SHP77 (cell line): ENCODE measurements at regions not wholly inside any gene's neighbourhood (a gene's known extent, or its start where the extent isn't known, plus 50 kb on each side); places are given as distances from the start of the nearest gene placed in this dataset.

ENCODE experiments used
- DNase-seq, 2 experiments: peaks; one replicate each; lab custom pipeline; 2025; lab: John Stamatoyannopoulos, UW

DNA sequence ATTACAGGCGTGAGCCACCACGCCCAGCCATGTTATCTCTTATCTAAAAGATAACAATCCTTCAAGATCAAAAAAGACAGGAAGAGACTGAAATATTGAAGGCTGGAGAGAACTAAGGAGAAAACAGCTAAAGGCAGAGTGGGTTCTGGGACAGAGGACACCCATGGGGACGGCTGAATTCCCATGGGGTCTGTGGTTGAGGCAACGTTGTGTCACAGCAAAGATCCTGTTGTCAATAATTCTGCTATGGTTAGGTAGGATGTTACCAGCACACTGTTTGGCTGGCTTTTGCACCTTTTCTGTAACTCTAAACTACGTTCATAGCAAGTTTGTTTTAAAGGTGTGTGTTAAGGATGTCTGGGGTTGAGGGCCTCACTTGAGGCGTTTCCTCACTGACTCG lies 137.7 kb upstream of the APCDD1 start:
- DNase-seq = no peak

DNA sequence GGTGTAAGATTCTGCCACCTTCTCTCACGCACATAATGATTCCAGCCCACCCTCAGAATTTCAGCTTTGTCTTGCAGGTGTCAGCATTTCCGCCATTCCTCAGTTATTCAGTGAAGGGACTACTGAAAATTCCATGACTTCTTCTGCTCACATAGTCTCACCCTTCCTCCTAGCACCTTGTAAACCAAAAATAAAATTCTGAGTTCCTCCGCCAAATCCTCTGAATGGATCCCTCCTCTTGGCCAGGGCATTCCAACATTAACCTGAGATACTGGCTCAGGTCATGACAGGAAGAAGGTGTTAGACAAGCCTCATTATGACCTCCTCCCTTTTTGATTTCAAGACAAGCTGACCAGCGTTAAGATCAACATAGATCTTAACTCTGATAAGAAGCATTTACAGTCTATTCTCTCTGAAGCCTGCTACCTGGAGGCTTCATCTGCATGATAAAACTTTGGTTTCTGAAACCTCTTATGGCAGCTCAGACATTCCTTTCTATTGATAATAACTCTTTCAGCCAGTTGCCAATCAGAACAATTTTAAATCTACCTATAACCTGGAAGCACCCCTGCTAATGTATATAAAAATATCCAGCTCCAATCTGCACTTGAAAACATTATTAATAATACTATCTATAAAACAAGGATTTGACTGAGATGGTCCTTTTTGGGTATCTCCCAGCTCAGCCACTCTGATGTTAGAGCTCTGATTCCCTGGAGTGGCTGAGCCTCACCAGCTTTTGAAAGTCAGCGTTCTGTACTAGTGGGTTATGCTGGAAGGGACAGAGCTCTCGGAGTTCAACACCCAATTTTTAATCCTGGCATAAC lies 136.4 kb upstream of the APCDD1 start:
- DNase-seq = no peak

DNA sequence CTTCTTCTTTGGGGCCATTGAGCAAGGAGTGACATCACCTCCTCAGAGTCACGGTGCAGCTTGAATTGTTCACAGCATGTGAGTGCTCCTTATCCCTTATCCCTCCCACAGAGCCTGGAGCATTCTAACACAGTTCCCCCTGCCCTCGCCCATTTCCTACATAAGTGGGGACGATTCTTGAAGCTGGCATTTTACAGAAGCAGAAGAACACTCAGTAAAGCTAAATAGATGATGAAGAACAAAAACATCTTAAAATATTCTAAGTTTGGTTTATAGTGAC lies 135.8 kb upstream of the APCDD1 start:
- DNase-seq = no peak

DNA sequence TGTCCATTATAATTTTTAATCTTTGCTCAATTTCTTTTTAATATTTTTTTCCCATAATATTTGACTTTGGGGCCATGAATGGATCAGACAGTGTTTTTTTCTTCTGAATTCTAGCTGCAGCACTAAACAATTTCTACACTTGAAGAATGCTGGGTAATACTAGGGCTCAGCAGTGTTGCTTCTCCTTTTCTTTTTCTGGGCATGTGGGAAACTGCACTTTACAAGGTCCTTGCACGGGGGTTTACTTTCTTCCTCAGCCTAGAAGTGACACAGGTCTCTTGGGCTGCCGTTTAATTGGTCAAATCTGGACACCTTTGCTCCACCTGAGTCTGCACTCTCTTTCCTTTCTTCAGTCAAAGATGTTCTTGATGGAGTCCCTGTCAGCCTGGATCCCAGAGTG lies 135.4 kb upstream of the APCDD1 start:
- no peak for DNase-seq

DNA sequence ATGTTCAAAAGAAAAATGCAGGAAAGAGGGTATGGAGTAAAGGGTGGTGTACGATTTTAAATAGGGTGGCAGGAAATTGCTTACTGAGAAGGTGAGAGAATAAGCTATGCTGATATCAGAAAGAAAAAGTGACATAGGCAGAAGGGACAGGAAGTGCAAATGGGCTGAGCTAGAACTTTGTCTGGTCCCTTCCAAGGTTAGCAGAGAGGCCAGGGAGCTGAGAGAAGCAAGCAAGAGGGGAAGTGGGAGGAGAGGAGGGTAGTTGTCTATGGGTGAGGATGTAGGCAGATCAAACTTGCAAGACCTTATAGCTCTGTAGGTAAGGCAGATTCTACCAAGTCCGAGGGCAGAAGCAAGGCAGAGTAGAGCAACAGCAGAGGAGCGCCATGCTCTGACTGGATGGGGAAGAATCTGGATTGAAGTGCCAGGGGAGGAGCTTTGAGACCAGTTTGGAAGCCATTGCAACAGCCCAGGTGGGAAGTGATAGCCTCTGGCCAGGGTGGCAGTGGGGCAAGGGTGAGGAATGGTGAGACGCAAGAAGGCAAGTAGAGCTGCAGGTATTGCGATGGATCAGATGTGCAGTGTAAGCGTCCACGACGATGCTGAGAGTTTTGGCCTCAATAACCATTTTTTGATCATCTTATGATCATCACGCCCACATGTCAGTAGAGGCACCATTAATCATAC lies 134.4 kb upstream of the APCDD1 start:
- no peak for DNase-seq

DNA sequence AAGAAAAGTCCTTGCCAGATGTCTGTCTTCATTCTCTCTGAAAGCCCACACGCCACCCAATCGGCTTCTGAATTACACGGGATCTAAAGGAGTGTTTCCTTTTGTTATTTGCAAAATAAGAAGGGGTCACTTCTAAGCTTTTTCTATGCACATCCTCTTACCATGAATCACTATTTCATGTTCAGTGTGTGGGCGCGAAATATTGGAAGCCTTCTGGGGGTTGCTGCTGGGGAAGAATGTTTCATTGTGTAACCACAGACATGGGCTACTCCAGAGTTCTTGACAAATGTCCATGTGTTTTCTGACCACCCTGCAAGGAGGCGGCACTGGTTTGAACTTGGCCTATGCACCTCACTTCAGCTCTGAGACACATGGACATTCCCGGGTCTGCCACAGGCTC lies 133.6 kb upstream of the APCDD1 start:
- no peak for DNase-seq

DNA sequence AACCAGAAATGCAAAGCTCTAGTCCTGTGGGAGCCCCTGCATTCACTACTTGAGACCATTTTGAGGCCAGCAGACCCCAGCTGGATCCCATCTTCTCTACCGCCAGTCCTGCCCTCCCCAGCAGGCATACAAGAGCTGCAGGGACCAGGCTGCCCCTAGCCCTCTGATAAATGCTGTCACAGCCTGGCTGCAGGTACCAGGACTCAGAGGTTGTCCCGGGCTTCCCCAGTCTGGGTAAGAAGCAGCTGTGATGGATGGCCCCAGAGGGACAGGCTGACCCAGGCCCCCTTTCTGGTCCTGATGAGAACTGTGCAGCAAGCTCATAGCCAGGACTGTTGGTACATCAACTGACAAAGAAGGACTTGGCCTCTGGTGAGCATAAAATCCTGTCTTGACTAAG lies 132.9 kb upstream of the APCDD1 start:
- no peak for DNase-seq

DNA sequence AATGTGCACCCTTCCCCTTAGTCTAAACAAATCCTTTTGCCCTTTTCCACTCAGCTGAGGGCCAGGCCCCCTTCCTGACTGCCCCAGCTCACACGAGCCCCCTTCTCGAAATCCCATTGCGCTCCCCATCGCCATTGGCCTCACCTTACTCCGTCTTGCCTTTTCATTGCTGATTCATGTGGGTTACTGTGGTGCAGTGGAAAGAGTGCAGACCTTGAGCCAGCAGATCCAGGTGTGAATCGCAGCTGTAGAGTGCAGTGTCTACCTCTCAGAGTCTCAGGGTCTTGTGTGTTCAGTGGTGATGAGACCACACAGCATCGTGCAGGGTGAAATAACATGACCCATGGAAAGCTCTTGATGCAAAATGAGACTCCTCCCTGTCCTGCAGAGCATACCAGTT lies 132.4 kb upstream of the APCDD1 start:
- DNase-seq = no peak

DNA sequence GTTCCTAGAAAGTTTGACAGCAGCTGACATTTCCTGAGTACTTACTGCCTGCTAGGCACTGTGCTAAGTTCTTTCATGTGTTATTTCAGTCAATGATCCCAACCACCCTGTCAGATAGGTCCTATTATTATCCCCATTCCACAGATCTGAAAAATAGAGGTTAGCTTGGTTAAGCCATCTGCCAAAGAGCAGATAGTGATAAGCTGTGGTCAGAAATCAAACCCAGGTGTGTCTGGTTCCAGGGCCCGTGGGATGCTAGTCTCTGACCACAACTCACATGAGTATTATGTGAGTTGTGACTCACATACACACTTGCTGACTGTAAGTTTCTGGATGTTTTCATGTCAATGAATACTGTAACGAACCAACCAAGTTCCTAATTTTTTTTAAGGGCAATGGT lies 132.0 kb upstream of the APCDD1 start:
- no peak for DNase-seq

DNA sequence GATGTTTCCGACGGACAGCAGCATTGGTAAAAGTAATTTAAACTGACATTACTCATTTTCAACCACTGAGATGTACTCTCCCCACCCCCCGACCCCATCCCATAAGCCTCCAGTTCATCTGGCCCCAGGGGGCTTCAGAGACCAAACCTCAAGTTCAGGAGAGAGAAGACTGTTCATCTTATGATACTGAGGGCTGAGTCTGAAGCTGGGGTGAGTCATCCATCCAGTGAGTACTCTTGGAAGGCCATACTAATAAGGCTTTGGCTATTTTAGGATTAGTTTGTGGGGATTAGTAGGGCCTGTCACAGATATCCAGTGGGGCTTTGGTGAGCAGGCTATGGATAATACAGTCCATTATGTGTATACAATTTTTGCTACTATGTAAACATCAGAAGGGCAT lies 125.3 kb upstream of the APCDD1 start:
- DNase-seq = no peak

DNA sequence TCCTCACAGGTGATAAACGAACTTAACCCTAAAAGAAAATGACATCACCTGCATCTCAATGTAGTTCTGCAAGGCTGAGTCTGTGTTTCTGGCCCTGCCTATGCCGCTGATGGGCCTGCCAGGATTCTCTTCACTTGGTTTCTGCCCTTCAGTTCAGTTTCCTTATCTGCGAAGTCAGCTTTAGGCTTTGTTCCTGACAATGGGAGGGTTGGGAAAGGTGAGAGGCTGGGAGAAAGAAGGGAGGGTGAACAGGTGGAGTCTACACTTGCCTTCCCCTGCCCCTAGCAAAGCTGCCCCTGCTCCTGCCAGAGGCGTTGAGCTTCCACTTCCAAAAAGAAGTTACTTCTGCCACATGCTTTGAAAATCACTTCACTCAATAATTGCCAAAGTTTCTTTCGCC lies 124.0 kb upstream of the APCDD1 start:
- DNase-seq = no peak

DNA sequence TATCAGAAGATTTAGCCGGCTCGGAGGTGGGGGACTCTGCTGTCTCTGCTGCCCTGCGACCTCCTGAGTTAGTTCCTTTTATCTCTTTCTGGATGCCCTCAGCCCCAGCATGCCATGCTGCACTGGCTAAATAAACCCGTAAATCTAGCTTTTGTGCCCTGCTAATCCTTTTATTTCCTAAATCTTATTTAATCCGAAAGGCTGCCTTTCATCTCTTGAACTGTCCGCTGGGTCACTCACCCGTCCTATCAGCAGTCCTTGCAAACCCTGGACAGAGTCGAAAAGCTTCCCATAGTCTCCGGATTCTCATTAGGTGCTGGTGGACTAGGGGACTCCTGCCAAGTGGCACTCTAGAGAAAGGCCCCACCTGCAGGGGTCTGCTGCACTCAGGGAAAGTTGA lies 122.0 kb upstream of the APCDD1 start:
- no peak for DNase-seq

DNA sequence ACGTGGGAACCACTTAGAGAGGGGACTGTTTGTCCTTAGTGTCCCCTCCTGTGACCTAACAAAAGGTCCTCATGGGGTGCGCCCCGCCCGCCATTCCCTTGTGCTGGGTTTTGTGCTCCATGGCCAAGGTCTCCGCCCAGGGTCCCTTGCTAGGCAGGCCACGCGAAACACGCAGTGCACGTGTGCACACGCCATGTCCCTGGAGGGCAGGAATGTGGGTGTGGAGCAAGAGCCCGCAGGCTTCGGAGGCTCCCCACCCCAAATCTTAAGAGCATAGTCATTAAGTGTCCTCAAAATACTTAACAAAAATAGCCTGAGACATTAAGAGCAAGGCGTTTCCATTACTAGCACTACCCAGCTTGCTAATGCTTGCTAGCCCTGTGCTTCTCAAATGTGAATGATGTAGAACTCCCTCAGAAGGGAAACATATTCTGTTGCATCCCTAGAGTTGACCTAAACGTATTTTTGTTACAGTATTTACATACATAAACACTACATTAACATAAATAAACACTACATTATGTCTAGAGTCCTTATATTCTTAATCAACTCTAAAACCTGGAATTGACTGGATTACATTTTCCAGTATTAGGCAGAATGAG lies 117.6 kb upstream of the APCDD1 start:
- DNase-seq = no peak

DNA sequence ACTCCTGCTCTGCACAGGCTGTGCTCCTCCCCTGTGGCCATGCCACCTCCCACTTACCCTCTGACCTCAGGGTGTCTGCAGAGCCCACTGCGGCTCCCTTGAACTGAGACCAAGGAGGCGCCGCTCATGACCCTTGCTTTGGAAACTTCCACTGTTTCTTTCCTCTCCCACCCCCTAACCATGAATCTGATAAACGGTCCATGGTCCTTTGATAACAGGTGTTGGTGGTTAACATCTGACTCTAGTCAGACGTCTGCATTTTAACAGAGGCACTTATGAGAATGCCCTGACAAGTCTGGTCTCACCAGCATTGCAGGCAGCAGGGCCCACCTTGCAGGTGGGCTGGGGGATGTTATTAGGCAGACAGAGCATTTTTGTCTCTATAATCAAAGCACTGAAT lies 113.6 kb upstream of the APCDD1 start:
- DNase-seq = no peak

DNA sequence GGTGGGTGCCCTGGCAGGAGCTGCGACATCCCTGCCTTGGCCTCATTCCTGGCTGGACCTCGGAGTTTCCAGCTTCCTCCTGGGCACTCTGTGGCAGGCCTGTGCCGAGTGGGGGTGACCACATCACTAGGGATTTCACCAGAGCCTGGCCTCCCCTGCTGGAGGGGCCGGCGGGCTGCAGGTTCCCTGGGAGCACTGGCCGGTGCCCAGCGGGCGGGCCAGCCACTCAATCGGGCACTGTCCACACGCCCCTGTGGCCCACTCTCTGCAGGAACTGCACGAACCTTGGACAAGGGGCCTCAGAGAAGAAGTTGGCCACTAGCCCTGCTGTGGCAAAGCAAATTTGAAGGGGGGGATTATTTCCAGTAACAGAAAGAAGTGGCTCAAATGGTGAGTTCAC lies 110.7 kb upstream of the APCDD1 start:
- no peak for DNase-seq

DNA sequence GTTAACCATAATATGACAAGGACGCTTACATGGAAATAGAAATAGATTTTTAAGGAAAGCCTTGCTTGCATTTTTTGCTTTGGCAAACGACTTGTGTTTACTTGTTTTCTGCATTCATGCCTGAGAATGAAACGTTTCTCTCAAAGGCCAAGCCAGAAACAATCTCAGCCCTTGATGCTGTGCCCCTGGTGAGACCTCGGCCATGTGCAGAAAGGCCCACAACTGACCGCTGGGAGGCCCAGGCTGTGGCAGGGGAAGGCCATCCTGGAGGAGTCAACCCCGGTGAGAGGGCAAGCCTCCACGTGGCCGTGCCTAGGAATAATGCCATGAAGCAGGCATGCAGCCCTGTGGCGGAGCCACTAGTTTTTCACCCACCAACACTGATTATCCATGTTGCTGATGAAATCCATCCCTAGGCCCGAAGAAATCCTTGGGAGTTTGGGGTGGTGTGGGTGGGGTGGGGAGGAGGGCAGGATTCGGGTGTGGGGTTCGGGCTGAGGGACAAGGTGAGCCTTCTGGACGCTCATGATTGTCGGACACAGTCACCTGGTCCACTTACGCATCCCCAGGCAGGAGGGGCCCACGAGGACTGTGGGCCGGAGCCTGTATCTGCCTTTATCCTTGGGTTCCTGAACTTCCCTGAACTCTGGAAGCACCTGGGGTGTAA lies 107.6 kb upstream of the APCDD1 start:
- no peak for DNase-seq

DNA sequence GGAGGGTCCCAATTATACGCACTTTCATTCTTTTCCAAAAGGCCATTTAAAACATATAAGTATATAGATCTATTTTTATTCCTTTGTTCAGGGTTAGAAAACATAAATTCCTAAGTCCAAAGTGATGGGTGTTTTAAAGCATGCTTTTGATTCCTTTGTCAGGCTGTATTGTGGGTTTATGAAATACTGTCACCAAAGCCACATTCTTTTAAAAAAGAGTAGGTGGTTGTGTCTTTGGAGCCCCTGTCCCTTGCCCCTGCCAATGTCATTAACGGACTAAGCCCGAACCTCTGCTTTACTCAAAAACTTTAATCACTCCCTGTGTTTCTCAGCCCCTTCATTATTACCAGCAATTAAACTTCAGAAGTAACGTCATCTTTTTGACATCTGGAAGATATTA lies 104.9 kb upstream of the APCDD1 start:
- no peak for DNase-seq

DNA sequence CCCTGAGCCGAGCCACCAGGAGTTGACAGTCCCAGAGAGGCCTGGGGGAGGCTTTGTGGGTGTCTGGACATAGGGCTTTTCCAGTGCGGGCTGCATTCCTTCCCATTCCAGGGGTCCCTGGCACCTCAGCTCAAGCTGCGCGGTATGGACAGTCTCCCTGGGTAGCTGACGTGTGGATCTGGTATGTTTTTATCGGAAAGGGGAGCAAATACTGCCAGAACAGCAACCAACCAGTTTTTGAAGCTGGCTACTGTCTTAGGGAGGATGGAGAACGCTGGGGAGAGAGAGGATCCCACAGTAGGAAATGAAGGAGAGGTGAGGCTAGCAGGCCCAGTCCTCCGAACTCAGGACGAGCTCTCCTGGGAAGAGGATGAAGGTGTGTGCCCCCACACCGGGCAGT lies 103.8 kb upstream of the APCDD1 start:
- DNase-seq = no peak

DNA sequence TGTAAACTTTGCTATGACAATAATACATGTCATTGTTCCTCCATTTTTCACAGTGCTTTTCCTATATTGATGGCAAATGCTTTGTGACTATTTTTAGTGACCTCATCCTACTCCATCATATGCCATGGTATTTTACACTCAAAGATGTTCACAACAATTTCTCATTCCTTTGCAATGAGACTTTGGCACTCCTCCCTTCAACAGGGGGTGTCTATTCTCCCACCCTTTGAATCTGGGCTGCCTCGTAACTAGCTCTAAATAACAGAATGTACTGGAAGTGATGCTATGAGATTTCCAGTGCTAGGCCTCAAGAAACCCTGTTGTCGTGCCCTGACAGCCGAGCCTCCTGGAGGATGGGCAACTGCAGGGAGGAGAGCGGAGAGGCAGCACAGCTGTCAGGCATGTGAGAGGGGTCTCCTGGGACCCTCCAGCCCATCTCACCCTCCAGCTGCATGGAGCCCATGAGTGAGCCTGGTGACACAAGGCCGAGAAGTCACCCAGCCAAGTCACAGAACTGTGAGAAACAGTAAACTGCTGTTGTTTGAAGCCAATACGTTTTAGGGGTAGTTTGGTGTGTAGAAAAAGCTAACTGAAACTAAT lies 103.1 kb upstream of the APCDD1 start:
- DNase-seq = no peak

DNA sequence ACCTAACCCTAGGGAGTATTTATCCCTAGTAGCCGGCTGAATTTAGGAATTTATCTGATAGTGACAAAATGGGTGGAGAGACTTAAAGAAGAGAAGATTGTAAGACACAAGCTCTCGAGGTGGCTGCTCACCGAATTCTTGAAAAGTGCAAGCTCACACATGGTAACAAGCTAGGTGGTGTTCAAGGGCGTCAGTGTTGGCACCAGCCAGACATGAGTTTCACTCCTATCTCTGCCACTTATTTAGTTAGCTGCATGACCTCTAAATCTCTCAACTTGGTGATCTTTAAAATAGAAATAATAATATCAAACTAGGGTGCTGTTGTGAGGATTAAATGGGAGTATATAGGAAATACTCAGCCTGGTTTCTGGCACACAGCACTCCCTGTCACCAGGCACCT lies 102.6 kb upstream of the APCDD1 start:
- DNase-seq = no peak

DNA sequence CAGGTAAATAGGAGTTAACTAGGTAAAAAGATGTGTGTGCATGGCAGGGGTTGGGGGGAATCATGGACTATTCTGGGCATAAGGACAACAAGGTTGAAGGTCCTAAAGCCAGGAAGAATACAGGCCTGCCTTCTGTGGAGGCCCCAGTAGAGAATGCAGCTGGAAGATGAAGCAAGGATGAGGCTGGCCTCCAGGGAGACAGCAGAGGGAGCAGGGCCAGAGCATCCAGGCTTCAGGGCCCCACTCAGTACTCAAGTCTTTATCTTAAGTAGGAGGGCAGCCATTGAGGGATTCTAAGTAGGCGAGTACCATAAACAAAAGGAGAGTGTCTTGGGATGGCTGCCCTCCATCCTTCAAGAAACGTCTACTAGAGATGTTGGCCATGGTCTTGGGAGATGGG lies 101.8 kb upstream of the APCDD1 start:
- no peak for DNase-seq

DNA sequence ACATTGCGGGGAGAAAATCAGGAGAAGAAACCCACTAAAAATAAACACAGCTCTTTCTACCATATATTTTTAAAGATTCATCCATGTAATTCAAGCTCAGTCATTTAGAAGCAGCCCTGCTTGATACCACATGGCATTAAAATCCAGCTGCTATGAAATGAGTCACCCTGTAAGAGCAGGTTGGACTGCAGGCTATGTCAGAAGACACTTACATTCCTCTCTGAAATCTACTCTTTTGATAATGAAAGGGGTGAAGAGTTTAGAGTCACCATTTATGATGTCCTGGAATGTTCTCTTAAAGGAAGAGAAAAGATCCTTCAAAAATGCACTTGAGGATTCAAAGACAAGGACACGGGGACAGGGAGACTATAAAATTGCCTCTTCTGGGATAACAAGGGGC lies 100.6 kb upstream of the APCDD1 start:
- no peak for DNase-seq
